GM19467 (cell line): ENCODE measurements at regions not wholly inside any gene's neighbourhood (a gene's known extent, or its start where the extent isn't known, plus 50 kb on each side); places are given as distances from the start of the nearest gene placed in this dataset.

ENCODE experiments used
- ATAC-seq: cut with Tn5 transposase; IDR thresholded peaks from one replicate; pipeline ENCODE4 v1.9.1; 2021; ENCODE audit warnings: mild to moderate bottlenecking, moderate library complexity; ENCODE audit not compliant: unreplicated experiment

- no peak for ATAC-seq
Measured at GRCh38 chr13:50344717-50345116, 329.5 kb downstream of the KCNRG start.

DNA sequence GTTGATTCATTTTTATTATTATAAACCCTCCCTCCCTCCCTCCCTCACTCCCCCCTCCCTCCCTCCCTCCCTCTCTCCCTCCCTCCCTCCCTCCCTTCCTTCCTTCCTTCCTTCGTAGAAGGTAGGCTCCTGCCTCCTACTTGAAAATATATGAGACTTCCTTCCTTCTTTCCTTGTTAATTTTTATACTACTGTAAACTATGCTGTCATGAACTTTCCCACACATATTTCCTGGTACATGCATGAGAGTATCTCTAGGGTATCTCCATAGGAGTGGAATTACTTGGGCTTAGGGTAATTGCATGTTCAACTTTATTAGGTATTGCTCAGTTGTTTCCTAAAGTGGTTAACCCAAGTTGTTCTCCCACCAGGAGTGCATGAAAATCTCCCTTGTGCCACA is 330.6 kb downstream of the KCNRG start:
- ATAC-seq, result no peak

GRCh38 chr13:50348371-50348770 is 333.1 kb downstream of the KCNRG start:
- ATAC-seq, result no peak

DNA sequence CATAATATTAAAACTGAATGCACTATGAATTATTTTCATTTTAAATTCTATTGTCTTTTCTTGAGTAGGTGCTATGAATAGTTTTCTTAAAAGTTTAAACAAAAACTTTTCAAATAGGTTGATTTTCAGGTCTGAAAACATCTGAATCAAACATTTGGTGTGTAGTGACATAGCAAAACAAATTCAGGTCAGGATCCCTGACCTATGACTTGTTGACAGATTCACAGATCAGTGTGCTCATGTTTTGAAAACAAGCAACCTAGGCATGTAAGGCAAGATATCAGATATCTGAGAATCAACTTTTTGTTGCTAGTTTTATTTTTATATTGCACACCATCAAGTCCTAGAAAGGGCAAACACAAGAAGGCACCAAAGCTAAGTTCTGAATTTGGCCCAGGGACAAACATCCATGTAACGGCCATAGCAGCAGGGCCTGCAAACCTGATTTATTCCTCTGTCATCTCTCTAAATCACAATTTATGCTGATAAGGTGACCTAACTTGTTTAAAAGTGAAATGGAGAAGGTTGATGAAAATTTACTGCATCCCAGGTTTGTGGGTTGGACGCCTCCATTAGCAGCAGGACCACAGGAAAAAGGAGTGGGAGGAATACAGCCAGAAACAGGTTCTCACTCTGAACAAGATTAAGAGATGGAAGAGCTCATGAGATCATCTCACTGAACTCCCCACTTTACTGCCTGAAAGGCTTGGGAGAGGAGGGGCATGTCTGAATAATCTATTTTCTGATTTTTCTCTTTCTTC is 337.7 kb downstream of the KCNRG start:
- no peak for ATAC-seq

- ATAC-seq, result no peak
Measured at GRCh38 chr13:50353651-50354415, 338.6 kb downstream of the KCNRG start.

DNA sequence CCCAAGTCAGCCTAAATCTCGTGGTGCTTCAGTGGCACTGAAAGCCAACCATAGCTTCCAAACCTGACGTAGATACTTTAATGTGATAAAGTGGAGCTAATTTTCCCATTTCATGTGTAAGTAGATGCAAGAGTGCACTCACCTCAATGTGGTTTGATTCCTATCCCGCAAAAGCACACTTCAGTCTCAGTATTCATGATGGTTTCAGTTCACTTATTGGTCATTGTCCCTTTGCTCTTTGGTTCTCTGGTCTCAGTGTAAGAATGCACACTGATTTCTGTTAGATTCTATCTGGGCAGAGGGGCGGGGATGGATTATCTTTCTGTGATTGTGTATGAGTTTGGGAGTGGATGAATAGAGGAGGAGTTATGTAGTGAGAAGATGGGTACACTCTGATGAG is 340.6 kb downstream of the KCNRG start:
- peak; percentile 80 for ATAC-seq

- ATAC-seq, result no peak
Measured at GRCh38 chr13:50357136-50357535, 341.9 kb downstream of the KCNRG start.

DNA sequence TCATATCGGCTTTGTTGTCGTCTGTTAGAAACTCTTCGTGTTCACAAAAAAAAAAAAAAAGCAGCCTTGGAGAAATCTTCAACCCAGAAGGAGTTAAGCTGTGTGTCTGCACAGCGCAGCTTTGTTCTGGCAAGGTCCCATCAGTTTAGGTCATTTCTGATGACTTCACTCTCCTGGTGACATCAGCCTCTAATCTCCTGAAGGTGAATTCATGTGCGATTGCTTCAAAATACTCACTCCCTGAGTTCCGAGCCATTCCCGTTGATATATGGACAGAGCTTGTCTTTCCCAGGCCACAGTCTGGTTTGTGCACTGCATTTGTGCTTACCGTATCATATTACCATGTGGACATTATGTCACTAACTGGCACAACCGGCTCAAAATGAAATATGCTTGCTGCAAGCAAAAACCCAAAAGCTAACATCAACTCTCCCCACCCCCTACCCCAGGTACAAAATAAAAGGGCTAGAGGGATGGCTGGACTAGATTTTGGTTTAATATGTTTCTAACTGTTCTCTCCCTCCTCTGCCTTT is 342.4 kb downstream of the KCNRG start:
- no peak for ATAC-seq

- no peak for ATAC-seq
Measured at GRCh38 chr13:50358231-50359040, 343.2 kb downstream of the KCNRG start.

DNA sequence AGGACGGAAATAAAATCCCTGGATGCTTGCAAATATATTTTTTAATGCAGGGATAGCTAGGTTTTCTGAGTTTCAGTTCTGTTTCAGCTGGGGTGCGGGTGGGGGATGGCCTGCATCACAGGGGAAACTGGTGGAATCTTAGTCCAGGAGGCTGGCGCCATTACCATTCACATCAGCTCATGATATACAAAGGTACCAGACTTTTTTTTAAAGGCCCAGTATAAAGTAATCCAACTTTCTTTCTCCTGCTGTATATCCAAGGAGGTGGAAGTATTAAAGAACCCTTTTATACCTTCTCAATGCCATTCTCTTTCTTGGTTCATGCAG is 343.8 kb downstream of the KCNRG start:
- no peak for ATAC-seq

DNA sequence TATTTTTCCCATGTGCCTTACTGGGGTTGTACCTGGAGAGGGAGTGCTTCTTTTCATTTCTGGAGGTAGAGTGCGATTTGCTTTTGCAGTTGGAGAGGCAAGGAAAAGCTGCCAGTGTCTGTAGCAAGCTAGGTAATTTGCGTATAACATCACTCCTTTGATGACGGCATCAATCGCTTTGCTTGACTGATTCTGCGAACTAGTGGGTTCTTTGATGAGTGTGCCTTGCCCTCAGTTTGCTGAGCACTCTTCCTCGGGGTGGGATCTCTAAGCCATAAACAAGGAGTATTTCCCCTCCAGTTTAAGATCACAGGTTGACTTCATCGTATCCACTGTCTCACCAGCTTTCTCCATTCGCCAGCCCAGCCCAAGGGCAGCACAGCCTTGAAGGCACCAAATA is 344.5 kb downstream of the KCNRG start:
- no peak for ATAC-seq

GRCh38 chr13:50360637-50361036 is 345.4 kb downstream of the KCNRG start:
- ATAC-seq, result no peak

DNA sequence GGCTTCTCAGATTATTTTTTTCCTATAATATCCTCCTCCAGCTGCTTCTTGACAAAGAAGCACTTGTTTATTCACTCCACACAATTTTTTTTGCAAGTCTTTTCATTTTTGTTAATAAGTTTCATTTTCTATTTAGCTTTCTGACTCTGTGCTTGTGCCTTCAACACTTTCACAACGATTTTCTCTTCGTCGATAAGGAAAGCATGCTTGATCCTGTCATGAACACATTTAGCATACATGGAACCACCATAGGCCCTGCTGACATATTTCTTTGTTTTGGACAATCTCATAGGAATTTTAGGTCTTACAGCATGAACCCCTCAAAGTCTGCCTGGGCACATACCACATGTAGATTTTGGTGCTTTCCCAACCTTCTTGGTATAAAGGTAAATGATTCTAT is 346.0 kb downstream of the KCNRG start:
- ATAC-seq, result no peak

- peak; percentile 52 for ATAC-seq
Measured at GRCh38 chr13:50365408-50366391, 350.5 kb downstream of the KCNRG start.

- ATAC-seq, result peak; percentile 45
Measured at GRCh38 chr13:50366488-50367174, 351.4 kb downstream of the KCNRG start.

DNA sequence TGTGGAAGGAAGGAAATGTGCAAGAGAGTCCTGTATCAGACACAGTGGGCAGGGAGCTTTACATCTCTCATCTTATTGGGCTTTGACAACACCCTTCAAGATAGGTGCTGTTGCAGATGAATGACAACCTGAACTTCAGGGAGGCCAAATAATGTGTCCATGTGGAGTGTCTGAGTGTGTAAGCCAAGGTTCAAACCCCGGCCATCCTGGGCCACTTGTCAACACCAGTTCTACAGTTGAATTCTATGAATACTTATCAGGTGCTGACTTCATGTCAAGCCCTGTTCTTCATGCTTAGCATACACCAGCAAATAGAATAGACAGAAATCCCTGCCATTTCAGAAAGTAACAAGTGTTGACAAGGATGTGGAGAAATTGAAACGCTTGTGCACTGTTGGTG is 354.4 kb downstream of the KCNRG start:
- no peak for ATAC-seq

DNA sequence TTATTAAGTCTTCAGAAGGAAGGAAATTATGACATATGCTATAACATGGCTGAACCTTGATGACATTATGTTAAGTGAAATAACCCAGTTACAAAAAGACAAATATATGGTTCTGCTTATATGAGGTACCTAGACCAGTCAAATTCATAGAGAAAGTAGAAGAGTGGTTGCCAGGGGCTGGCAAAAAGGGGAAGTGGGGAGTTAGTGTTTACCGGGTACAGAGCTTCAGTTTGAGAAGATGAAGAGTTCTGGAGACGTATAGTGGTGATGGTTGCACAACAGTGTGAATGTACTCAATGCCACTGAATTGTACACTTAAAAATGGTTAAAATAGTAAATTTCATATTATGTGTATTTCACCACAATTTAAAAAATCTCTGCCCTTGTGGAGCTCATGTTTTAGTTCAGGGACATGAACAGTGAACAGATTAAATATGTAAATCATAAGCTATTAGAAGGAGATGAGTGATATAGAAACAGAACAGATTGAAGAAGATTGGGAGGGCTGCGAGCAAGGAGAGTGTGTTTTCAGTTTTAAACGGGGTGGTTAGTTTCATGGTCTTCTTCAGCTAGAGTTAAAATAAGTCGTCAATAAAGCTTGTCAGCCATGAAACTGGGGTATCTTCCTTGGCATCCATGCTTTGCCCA is 355.2 kb downstream of the KCNRG start:
- ATAC-seq, result peak; percentile 46

GRCh38 chr13:50374517-50374916 is 359.3 kb downstream of the KCNRG start:
- no peak for ATAC-seq

DNA sequence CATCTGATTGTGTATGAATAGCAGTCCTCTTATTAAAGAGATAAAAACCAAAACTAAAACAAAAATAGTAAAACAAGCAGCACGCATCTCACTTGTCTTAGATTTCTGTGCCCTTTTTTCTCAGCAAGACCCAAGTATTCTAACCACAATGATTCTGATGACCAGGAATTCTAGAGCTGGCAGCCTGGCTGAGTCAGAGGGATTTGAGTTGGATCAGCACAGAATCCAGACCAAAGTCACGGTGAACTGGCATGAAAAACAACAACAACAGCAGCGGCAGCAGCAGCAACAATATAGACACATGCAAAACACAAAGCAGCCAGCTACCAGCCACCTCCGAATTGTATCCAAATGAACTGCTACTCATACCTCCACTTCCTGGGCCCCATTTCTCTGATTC is 360.5 kb downstream of the KCNRG start:
- ATAC-seq, result no peak
